ENCODE measurements at regions not wholly inside any gene's neighbourhood (a gene's known extent, or its start where the extent isn't known, plus 50 kb on each side); places are given as distances from the start of the nearest gene placed in this dataset.

- no peaks in the 10 kb centered on the region for H3K36me3 ChIP-seq (ENCODE audit: insufficient read depth, low read length)
- no peak overlapping the region for H3K27ac ChIP-seq (ENCODE audit: low read depth, low read length)
- H3K79me2 ChIP-seq (ENCODE audit: control insufficient read depth, insufficient read depth, low read length, unreplicated experiment), result no peaks in the 10 kb centered on the region
- peaks cover 66% of the 10 kb centered on the region for H3K27me3 ChIP-seq (ENCODE audit: insufficient read depth, low read length)
- H3K4me3 ChIP-seq (ENCODE audit: low read depth, low read length), result no peak overlapping the region
- no peak overlapping the region for H2AFZ ChIP-seq (ENCODE audit: low read length, unreplicated experiment)
- H3K4me1 ChIP-seq (ENCODE audit: control insufficient read depth, insufficient read depth, low read length, unreplicated experiment), result no peaks in the 10 kb centered on the region
Observed at GRCh38 chr17:36661047-36661666, 59.8 kb downstream of the MRM1 start.

- Histone ChIP-seq H3K27me3 (ENCODE audit: insufficient read depth, low read length) (peaks cover 64% of the 10 kb centered on the region), H3K4me1 (ENCODE audit: control insufficient read depth, insufficient read depth, low read length, unreplicated experiment) (no peaks in the 10 kb centered on the region), H3K36me3 (ENCODE audit: insufficient read depth, low read length) (no peaks in the 10 kb centered on the region), H3K27ac (ENCODE audit: low read depth, low read length) (no peak overlapping the region), H2AFZ (ENCODE audit: low read length, unreplicated experiment) (no peak overlapping the region), H3K79me2 (ENCODE audit: control insufficient read depth, insufficient read depth, low read length, unreplicated experiment) (no peaks in the 10 kb centered on the region), H3K4me3 (ENCODE audit: low read depth, low read length) (no peak overlapping the region)
Observed at GRCh38 chr17:36661688-36662087, 60.3 kb downstream of the MRM1 start.

- no peak overlapping the region for H2AFZ ChIP-seq (ENCODE audit: low read length, unreplicated experiment)
- H3K4me1 ChIP-seq (ENCODE audit: control insufficient read depth, insufficient read depth, low read length, unreplicated experiment), result no peaks in the 10 kb centered on the region
- no peaks in the 10 kb centered on the region for H3K79me2 ChIP-seq (ENCODE audit: control insufficient read depth, insufficient read depth, low read length, unreplicated experiment)
- no peak overlapping the region for H3K27ac ChIP-seq (ENCODE audit: low read depth, low read length)
- H3K36me3 ChIP-seq (ENCODE audit: insufficient read depth, low read length), result no peaks in the 10 kb centered on the region
- H3K4me3 ChIP-seq (ENCODE audit: low read depth, low read length), result no peak overlapping the region
- H3K27me3 ChIP-seq (ENCODE audit: insufficient read depth, low read length), result peaks cover 28% of the 10 kb centered on the region
Observed at GRCh38 chr17:36665417-36665816, 64.0 kb downstream of the MRM1 start.

- Histone ChIP-seq H2AFZ (ENCODE audit: low read length, unreplicated experiment) (no peak overlapping the region), H3K36me3 (ENCODE audit: insufficient read depth, low read length) (no peaks in the 10 kb centered on the region), H3K4me3 (ENCODE audit: low read depth, low read length) (no peak overlapping the region), H3K27me3 (ENCODE audit: insufficient read depth, low read length) (peaks cover 21% of the 10 kb centered on the region), H3K4me1 (ENCODE audit: control insufficient read depth, insufficient read depth, low read length, unreplicated experiment) (no peaks in the 10 kb centered on the region), H3K79me2 (ENCODE audit: control insufficient read depth, insufficient read depth, low read length, unreplicated experiment) (no peaks in the 10 kb centered on the region), H3K27ac (ENCODE audit: low read depth, low read length) (no peak overlapping the region)
Observed at GRCh38 chr17:36667922-36668321, 66.5 kb downstream of the MRM1 start.

- Histone ChIP-seq H3K4me3 (ENCODE audit: low read depth, low read length) (no peak overlapping the region), H3K27me3 (ENCODE audit: insufficient read depth, low read length) (peaks cover 15% of the 10 kb centered on the region; the same call in 1 of the 2 replicates), H3K27ac (ENCODE audit: low read depth, low read length) (no peak overlapping the region), H3K4me1 (ENCODE audit: control insufficient read depth, insufficient read depth, low read length, unreplicated experiment) (no peaks in the 10 kb centered on the region), H2AFZ (ENCODE audit: low read length, unreplicated experiment) (no peak overlapping the region), H3K36me3 (ENCODE audit: insufficient read depth, low read length) (no peaks in the 10 kb centered on the region), H3K79me2 (ENCODE audit: control insufficient read depth, insufficient read depth, low read length, unreplicated experiment) (no peaks in the 10 kb centered on the region)
Observed at GRCh38 chr17:36668824-36669223, 67.4 kb downstream of the MRM1 start.

GRCh38 chr17:36671144-36671543 lies 69.8 kb downstream of the MRM1 start:
- H2AFZ ChIP-seq (ENCODE audit: low read length, unreplicated experiment), result no peak overlapping the region
- H3K27me3 ChIP-seq (ENCODE audit: insufficient read depth, low read length), result peaks cover 15% of the 10 kb centered on the region; the same call in 1 of the 2 replicates
- H3K27ac ChIP-seq (ENCODE audit: low read depth, low read length), result no peak overlapping the region
- no peaks in the 10 kb centered on the region for H3K79me2 ChIP-seq (ENCODE audit: control insufficient read depth, insufficient read depth, low read length, unreplicated experiment)
- H3K4me3 ChIP-seq (ENCODE audit: low read depth, low read length), result no peak overlapping the region
- H3K36me3 ChIP-seq (ENCODE audit: insufficient read depth, low read length), result no peaks in the 10 kb centered on the region
- H3K4me1 ChIP-seq (ENCODE audit: control insufficient read depth, insufficient read depth, low read length, unreplicated experiment), result no peaks in the 10 kb centered on the region

- Histone ChIP-seq H2AFZ (ENCODE audit: low read length, unreplicated experiment) (no peak overlapping the region), H3K27me3 (ENCODE audit: insufficient read depth, low read length) (peaks cover 20% of the 10 kb centered on the region; the same call in 1 of the 2 replicates), H3K4me1 (ENCODE audit: control insufficient read depth, insufficient read depth, low read length, unreplicated experiment) (no peaks in the 10 kb centered on the region), H3K79me2 (ENCODE audit: control insufficient read depth, insufficient read depth, low read length, unreplicated experiment) (no peaks in the 10 kb centered on the region), H3K4me3 (ENCODE audit: low read depth, low read length) (no peak overlapping the region), H3K36me3 (ENCODE audit: insufficient read depth, low read length) (no peaks in the 10 kb centered on the region), H3K27ac (ENCODE audit: low read depth, low read length) (no peak overlapping the region)
Observed at GRCh38 chr17:36672403-36672918, 71.1 kb downstream of the MRM1 start.

- H3K27me3 ChIP-seq (ENCODE audit: insufficient read depth, low read length), result peaks cover 21% of the 10 kb centered on the region; the same call in 1 of the 2 replicates
Observed at GRCh38 chr17:36673068-36673467, 71.7 kb downstream of the MRM1 start.

GRCh38 chr17:36673637-36674277 lies 72.4 kb downstream of the MRM1 start:
- H3K4me1 ChIP-seq (ENCODE audit: control insufficient read depth, insufficient read depth, low read length, unreplicated experiment), result no peaks in the 10 kb centered on the region
- no peak overlapping the region for H3K4me3 ChIP-seq (ENCODE audit: low read depth, low read length)
- H3K27me3 ChIP-seq (ENCODE audit: insufficient read depth, low read length), result peaks cover 24% of the 10 kb centered on the region
- H2AFZ ChIP-seq (ENCODE audit: low read length, unreplicated experiment), result no peak overlapping the region
- no peaks in the 10 kb centered on the region for H3K79me2 ChIP-seq (ENCODE audit: control insufficient read depth, insufficient read depth, low read length, unreplicated experiment)
- H3K27ac ChIP-seq (ENCODE audit: low read depth, low read length), result no peak overlapping the region
- H3K36me3 ChIP-seq (ENCODE audit: insufficient read depth, low read length), result no peaks in the 10 kb centered on the region

More at GRCh38 chr17:36673068-36673467, 71.7 kb downstream of the MRM1 start:
- no peaks in the 10 kb centered on the region for H3K36me3 ChIP-seq (ENCODE audit: insufficient read depth, low read length)
- no peak overlapping the region for H2AFZ ChIP-seq (ENCODE audit: low read length, unreplicated experiment)
- H3K79me2 ChIP-seq (ENCODE audit: control insufficient read depth, insufficient read depth, low read length, unreplicated experiment), result no peaks in the 10 kb centered on the region
- H3K4me1 ChIP-seq (ENCODE audit: control insufficient read depth, insufficient read depth, low read length, unreplicated experiment), result no peaks in the 10 kb centered on the region
- no peak overlapping the region for H3K27ac ChIP-seq (ENCODE audit: low read depth, low read length)
- H3K4me3 ChIP-seq (ENCODE audit: low read depth, low read length), result no peak overlapping the region

GRCh38 chr17:36674278-36674650 lies 72.9 kb downstream of the MRM1 start:
- no peaks in the 10 kb centered on the region for H3K36me3 ChIP-seq (ENCODE audit: insufficient read depth, low read length)
- H3K4me3 ChIP-seq (ENCODE audit: low read depth, low read length), result no peak overlapping the region

GRCh38 chr17:36675250-36675649 lies 73.9 kb downstream of the MRM1 start:
- Histone ChIP-seq H3K4me1 (ENCODE audit: control insufficient read depth, insufficient read depth, low read length, unreplicated experiment) (no peaks in the 10 kb centered on the region), H2AFZ (ENCODE audit: low read length, unreplicated experiment) (no peak overlapping the region), H3K27ac (ENCODE audit: low read depth, low read length) (no peak overlapping the region), H3K4me3 (ENCODE audit: low read depth, low read length) (no peak overlapping the region), H3K36me3 (ENCODE audit: insufficient read depth, low read length) (no peaks in the 10 kb centered on the region), H3K79me2 (ENCODE audit: control insufficient read depth, insufficient read depth, low read length, unreplicated experiment) (no peaks in the 10 kb centered on the region), H3K27me3 (ENCODE audit: insufficient read depth, low read length) (peaks cover 34% of the 10 kb centered on the region)

More at GRCh38 chr17:36674278-36674650, 72.9 kb downstream of the MRM1 start:
- Histone ChIP-seq H3K79me2 (ENCODE audit: control insufficient read depth, insufficient read depth, low read length, unreplicated experiment) (no peaks in the 10 kb centered on the region), H3K27ac (ENCODE audit: low read depth, low read length) (no peak overlapping the region), H3K27me3 (ENCODE audit: insufficient read depth, low read length) (peaks cover 26% of the 10 kb centered on the region), H3K4me1 (ENCODE audit: control insufficient read depth, insufficient read depth, low read length, unreplicated experiment) (no peaks in the 10 kb centered on the region), H2AFZ (ENCODE audit: low read length, unreplicated experiment) (no peak overlapping the region)
